ENCODE measurements at regions not wholly inside any gene's neighbourhood (a gene's known extent, or its start where the extent isn't known, plus 50 kb on each side); places are given as distances from the start of the nearest gene placed in this dataset.
A peak's percentile ranks its signal among the peaks of the same experiment; 100 is the strongest.

GRCh38 chr1:58971629-58972140 lies 187.8 kb upstream of the JUN start (continued):
- TF ChIP-seq SMARCB1 (IDR thresholded peaks at IDR 0.05; ENCODE audit: insufficient read length, low read depth) (no peak), JUND (IDR thresholded peaks at IDR 0.05; ENCODE audit: borderline replicate concordance, low read depth, low read length) (0 out of 2 replicates have a peak, but pooled peaks have one; percentile 15), JUND (tag; IDR thresholded peaks at IDR 0.05; ENCODE audit: borderline replicate concordance, low read depth, low read length) (no peak), PHF20 (IDR thresholded peaks at IDR 0.05; ENCODE audit: partially characterized antibody) (no peak), ARID1B (IDR thresholded peaks at IDR 0.05) (peak; percentile 71), BHLHE40 (IDR thresholded peaks at IDR 0.05; ENCODE audit: low read length) (peak; percentile 79), SOX6 (IDR thresholded peaks at IDR 0.05) (peak; percentile 57), ASH1L (IDR thresholded peaks at IDR 0.05; ENCODE audit: borderline replicate concordance, low read depth, partially characterized antibody) (no peak), ZNF395 (CRISPR knock-in tag; IDR thresholded peaks at IDR 0.05) (no peak), THAP12 (CRISPR knock-in tag; IDR thresholded peaks at IDR 0.05) (no peak), MYBL2 (IDR thresholded peaks at IDR 0.05; ENCODE audit: low read depth) (no peak), MYBL2 (CRISPR knock-in tag; IDR thresholded peaks at IDR 0.05; ENCODE audit: borderline replicate concordance) (no peak), MYNN (IDR thresholded peaks at IDR 0.05) (no peak), MYNN (CRISPR knock-in tag; IDR thresholded peaks at IDR 0.05) (no peak), RBM22 (IDR thresholded peaks at IDR 0.05; ENCODE audit: low read depth, low read length, poor library complexity, severe bottlenecking) (no peak), AFF1 (IDR thresholded peaks at IDR 0.05; ENCODE audit: low read depth in 1 of 2, partially characterized antibody in 2 of 2) (no peak), SMAD4 (CRISPR knock-in tag; conservative IDR thresholded peaks at IDR 0.05) (peak; percentile 89)
